Choroid plexus epithelial cell (primary cell): ENCODE measurements at regions not wholly inside any gene's neighbourhood (a gene's known extent, or its start where the extent isn't known, plus 50 kb on each side); places are given as distances from the start of the nearest gene placed in this dataset.

Source experiments
- DNase-seq: peaks from one replicate; pipeline ENCODE4 v3.0.0-alpha.2; 2010; ENCODE audit warnings: low read depth
- H3K4me3 ChIP-seq: 2 replicates; pipeline ENCODE4 v1.5.1; 2011; ENCODE audit warnings: low read depth, mild to moderate bottlenecking, control low read depth, low read length, moderate library complexity
- CTCF ChIP-seq: conservative IDR thresholded peaks from 2 replicates; pipeline ENCODE4 v1.5.1; 2011; ENCODE audit warnings: low read depth, mild to moderate bottlenecking, control low read depth, inconsistent platforms, low read length, moderate library complexity

GRCh38 chr11:134542401-134543165 is 130.5 kb upstream of the B3GAT1 start:
- no peak for DNase-seq
- no peak overlapping the region for H3K4me3 ChIP-seq
- TF ChIP-seq CTCF, result no peak

- DNase-seq, result no peak
- no peak for TF ChIP-seq CTCF
- H3K4me3 ChIP-seq, result no peak overlapping the region
Observed at GRCh38 chr11:134541951-134542350, 129.9 kb upstream of the B3GAT1 start.

GRCh38 chr11:134541355-134541754 is 129.3 kb upstream of the B3GAT1 start:
- H3K4me3 ChIP-seq, result no peak overlapping the region
- TF ChIP-seq CTCF, result no peak
- no peak for DNase-seq

- TF ChIP-seq CTCF, result no peak
- H3K4me3 ChIP-seq, result no peak overlapping the region
- no peak for DNase-seq
Observed at GRCh38 chr11:134539285-134539684, 127.2 kb upstream of the B3GAT1 start.

- no peak overlapping the region for H3K4me3 ChIP-seq
- no peak for TF ChIP-seq CTCF
- no peak for DNase-seq
Observed at GRCh38 chr11:134538742-134539141, 126.7 kb upstream of the B3GAT1 start.

- H3K4me3 ChIP-seq, result no peak overlapping the region
- DNase-seq, result no peak
- no peak for TF ChIP-seq CTCF
Observed at GRCh38 chr11:134537941-134538340, 125.9 kb upstream of the B3GAT1 start.

GRCh38 chr11:134537296-134537695 is 125.3 kb upstream of the B3GAT1 start:
- no peak overlapping the region for H3K4me3 ChIP-seq
- no peak for DNase-seq
- TF ChIP-seq CTCF, result no peak
